ENCODE measurements at regions not wholly inside any gene's neighbourhood (a gene's known extent, or its start where the extent isn't known, plus 50 kb on each side); places are given as distances from the start of the nearest gene placed in this dataset.
A peak's percentile ranks its signal among the peaks of the same experiment; 100 is the strongest.
"Not testable (repeated sequence)": the region's sequence is repeated elsewhere in the genome, so short reads cannot be mapped to it uniquely, and the experiment has no call there.

GRCh38 chr3:104168386-104168785 lies 1198.3 kb upstream of the ALCAM start:
- no peak for DNase-seq

DNA sequence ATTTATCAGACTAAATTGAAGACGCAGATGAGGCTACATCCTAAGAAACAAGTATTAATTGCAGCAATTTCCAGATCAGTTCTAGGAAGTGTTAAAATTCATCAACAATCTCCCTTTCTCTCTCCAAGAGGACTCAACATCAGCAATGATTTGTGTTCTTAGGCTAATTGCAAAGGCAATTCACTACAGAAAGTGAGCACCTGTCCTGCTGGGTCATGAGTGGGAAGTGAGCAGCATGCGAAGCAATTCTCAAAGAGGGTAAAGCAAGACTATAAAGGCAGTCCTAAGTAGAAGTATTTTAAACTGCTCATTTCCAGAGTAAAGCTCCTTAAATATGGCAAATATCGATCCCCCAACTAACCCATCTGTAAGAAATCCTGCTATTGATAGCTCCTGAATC lies 1191.0 kb upstream of the ALCAM start:
- no peak for DNase-seq

GRCh38 chr3:104176706-104177105 lies 1190.0 kb upstream of the ALCAM start:
- no peak for DNase-seq

DNA sequence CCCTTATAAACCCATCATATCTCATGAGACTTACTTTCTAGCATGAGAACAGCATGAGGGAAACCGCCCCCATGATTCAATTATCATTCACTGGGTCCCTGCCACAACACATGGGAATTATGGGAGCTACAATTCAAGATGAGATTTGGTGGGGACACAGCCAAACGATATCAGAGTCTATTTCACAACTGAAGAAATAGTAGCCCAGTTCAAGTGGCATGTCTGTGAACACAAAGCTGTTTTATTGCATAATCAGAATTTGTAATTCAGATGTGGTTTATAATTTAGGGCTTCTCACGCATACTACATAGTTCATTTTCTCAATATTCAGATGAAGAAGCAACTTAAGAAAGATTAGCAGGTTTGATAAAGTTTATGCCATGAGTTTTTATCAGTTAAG lies 1188.0 kb upstream of the ALCAM start:
- no peak for DNase-seq

- no peak for DNase-seq
Observed at GRCh38 chr3:104180906-104181305, 1185.8 kb upstream of the ALCAM start.

DNA sequence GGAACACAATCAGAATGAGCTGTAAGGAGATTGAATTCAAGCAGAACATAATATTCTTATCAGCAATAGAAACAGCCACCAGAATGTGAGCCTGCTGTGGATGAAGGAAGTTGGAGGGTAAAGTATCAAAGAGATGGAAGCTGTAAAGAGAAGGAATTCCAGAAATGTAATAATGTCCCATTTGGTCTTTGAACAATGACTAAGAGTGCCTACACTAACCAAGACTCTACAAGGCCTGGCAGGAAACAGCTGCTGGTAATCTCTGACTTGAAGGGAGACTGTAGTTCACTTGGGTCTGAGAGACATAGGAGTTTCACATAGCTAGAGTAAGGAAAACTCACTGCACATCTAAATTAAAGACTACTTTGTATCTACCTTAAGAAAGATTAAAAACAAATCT lies 1176.0 kb upstream of the ALCAM start:
- no peak for DNase-seq

GRCh38 chr3:104198131-104198530 lies 1168.6 kb upstream of the ALCAM start:
- DNase-seq = peak; percentile 47

DNA sequence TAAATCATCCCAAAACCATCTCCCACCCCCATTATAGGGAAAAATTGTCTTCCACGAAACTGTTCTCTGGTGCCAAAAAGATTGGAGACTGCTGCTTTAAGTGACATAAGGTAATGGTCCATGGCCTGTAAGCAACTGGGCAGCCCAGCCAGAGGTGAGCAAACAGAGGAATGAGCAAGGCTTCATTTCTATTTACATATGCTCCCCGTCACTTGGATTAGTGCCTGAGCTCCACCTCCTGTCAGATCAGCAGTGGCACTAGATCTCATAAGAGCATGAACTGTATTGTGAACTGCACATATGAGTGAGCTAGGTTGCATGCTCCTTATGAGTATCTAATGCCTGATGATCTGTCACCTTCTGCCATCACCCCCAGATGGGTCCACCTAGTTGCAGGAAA lies 1159.8 kb upstream of the ALCAM start:
- DNase-seq = no peak

GRCh38 chr3:104214277-104214676 lies 1152.4 kb upstream of the ALCAM start:
- no peak for DNase-seq

DNA sequence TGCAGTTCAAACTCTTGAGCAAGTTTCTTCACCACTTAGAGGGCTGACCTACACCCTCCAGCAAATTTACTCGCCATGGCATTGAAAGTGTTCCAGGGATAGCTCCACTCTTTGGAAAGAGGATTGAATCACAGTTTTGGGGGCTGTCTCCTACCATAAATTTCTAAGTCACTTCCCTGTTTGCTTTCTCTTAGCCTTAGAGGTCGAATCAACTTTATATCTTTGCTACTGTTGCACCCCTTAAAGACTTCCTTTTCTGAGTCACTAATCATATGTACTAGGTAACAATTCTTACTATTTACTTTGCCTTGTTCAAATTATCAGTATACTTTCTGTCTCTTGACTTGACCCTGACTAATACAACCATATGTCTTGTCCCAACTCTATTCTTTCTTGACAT lies 1151.8 kb upstream of the ALCAM start:
- no peak for DNase-seq

DNA sequence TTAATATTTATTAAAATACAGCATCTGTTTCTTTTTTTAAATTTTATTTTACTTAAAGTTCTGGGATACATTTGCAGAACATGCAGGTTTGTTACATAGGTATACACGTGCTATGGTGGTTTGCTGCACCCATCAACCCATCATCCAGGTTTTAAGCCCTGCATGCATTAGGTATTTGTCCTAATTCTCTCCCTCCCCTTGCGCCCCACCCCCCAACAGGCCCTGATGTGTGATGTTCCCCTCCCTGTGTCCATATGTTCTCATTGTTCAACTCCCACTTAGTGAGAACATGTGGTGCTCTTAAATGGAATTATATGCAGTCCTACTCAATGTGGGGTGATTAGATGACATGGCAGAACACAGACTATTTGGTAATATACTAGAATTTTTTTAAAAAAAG lies 1147.7 kb upstream of the ALCAM start:
- DNase-seq = not testable (repeated sequence)

GRCh38 chr3:104234442-104235194 lies 1132.1 kb upstream of the ALCAM start:
- DNase-seq = no peak

- DNase-seq = peak; percentile 31
Observed at GRCh38 chr3:104244680-104245220, 1122.0 kb upstream of the ALCAM start.

DNA sequence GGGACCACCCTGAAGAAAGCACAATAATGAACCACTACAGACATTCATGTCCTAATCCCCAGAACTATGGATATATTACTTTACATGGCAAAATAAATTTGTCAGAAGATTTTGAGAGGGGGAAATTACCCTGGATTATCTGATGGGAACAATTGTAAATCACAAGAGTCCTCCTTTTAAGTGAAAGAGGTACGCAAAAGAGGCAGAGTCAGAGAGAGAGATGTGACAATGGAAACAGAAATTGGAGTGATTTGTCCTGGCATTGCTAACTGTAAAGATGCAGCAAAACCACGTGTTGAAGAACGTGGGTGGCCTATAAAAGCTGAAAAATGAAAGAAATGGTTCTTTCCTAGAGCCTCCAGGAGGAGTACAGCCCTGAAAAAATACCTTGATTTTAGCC lies 1121.4 kb upstream of the ALCAM start:
- no peak for DNase-seq

DNA sequence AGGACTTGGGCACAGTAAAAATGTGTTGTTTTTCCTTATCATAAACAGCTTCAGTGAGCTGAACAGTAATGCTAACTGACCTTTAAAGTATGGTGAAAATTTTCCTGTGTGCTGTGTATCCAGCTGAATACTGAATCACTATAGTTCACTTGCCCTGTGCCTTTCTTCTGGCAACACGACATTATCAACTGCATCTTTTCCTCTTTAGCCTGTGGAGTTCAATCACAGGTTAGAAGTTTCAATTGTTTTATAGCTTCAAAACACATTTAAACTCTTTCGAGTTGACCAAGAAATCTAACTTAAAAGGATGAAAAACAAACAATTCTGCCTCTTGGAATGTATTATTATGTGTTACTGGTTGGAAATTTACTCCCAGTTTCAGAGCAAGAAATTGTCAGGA lies 1120.7 kb upstream of the ALCAM start:
- DNase-seq = no peak

GRCh38 chr3:104257486-104257885 lies 1109.2 kb upstream of the ALCAM start:
- no peak for DNase-seq

DNA sequence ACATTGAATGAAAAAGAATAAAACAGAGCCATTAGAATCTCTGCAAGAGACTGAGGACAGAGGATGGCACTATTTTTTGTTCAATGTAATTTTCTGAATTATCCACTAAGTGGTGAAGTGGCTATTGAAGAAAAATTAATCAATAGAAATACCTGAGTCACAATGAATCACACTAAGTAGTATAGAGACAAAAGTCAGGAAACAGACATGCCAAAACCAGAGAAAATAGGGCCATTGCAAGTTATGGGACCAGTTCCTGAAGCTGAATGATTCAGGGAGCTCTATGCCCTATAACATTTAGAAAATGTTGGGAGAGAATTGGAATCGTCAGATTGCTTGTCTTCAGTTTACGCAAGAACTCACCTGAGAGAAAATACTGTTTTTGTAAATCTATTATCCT lies 1103.2 kb upstream of the ALCAM start:
- DNase-seq = no peak

DNA sequence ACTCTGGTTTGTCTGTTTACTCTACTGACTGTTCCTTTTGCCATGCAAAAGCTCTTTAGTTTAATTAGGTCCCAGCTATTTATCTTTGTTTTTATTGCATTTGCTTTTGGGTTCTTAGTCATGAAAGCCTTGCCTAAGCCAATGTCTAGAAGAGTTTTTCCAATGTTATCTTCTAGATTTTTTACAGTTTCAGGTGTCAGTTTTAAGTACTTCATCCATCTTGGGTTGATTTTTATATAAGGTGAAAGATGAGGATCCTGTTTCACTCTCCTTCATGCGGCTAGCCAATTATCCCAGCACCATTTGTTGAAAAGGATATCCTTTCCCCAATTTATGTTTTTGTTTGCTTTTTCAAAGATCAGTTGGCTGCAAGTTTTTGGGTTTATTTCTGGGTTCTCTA lies 1100.5 kb upstream of the ALCAM start:
- not testable (repeated sequence) for DNase-seq

- DNase-seq = no peak
Observed at GRCh38 chr3:104269771-104270170, 1096.9 kb upstream of the ALCAM start.

- peak; percentile 63 for DNase-seq
Observed at GRCh38 chr3:104273046-104273649, 1093.6 kb upstream of the ALCAM start.

DNA sequence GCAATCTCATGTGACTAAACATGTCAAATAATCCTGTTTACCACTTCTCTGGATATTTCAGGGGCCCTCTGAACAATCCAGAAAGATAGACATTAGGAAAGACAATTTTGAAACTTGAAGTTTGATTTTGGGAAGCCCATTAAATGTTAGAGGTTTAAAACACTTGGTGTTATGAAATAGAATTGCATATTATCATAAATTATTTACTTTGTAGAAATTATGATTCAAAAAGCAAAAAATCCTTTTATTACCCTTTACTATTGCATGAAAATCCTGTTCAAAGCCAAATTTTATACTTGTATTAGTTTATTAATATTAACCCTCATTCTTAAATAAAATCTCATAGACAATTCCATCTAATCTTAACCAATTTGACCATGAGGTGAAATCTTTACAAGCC lies 1091.5 kb upstream of the ALCAM start:
- DNase-seq = no peak

DNA sequence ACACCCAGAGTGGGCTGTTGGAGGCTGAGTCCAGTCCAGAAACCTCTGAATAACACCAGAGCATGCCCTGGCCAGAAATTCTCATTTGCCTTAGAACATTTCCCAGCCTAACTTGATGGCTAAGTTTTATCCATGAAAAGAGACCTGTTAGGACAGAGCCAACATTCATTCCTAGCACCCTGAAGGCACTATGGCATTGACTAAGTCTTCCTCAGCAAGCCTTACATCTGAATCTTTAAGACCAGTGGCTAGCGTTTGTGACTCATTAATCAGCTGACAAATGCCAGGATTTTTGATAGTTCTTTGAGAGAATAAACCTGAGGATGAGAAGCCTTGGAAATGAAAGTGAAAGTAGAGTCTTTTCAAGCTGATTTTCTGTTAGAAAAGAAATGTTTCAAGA lies 1087.1 kb upstream of the ALCAM start:
- DNase-seq = peak; percentile 58

- DNase-seq = no peak
Observed at GRCh38 chr3:104281713-104282112, 1085.0 kb upstream of the ALCAM start.

DNA sequence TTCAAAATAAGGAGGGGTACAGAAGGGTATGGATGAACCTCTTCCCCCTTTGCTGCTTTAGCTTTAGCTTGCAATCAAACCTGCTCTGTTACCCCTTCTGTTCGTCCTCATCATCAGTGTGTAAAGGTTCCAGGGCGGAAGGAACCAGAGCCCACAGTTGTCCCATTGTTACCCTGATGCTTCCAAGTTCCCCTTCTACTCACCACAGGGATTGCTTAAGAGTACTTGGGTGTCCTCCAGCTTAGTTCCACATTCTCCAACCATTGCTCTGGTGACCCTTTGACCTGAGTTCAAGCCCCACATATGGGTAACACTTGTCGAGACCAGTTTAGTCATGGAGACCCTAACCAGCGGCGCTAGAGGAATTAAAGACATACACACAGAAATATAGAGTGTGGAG lies 1080.1 kb upstream of the ALCAM start:
- DNase-seq = no peak
